ENCODE measurements at regions not wholly inside any gene's neighbourhood (a gene's known extent, or its start where the extent isn't known, plus 50 kb on each side); places are given as distances from the start of the nearest gene placed in this dataset.
"Not testable (repeated sequence)": the region's sequence is repeated elsewhere in the genome, so short reads cannot be mapped to it uniquely, and the experiment has no call there.

- ATAC-seq (ENCODE audit: poor library complexity) (no peak), DNase-seq (no peak)
- no peaks in the 10 kb centered on the region for H3K36me3 Mint-ChIP-seq (ENCODE audit: low read depth)
- Histone ChIP-seq H3K27me3 (ENCODE audit: control insufficient read depth in 1 of 2, insufficient read depth in 2 of 2, low read length in 2 of 2) (no peaks in the 10 kb centered on the region), H3K36me3 (ENCODE audit: insufficient read depth, low read length) (no peaks in the 10 kb centered on the region), H3K4me1 (ENCODE audit: insufficient read depth, low read length) (no peaks in the 10 kb centered on the region), H3K9me3 (ENCODE audit: control insufficient read depth in 1 of 2, insufficient read depth in 1 of 2, low read length in 2 of 2) (no peaks in the 10 kb centered on the region), H3K4me3 (ENCODE audit: low read length) (no peak overlapping the region), H3K27ac (ENCODE audit: low read depth in 1 of 2, low read length in 2 of 2) (no peak overlapping the region)
- peaks cover 3% of the 10 kb centered on the region for H3K9me3 Mint-ChIP-seq
- TF ChIP-seq CTCF (IDR thresholded peaks at IDR 0.05): no peak
- no peak overlapping the region for H3K4me3 Mint-ChIP-seq
- no peaks in the 10 kb centered on the region for H3K27me3 Mint-ChIP-seq
- H3K27ac Mint-ChIP-seq: no peak overlapping the region
- intact Hi-C loops (cut with DNase I, micrococcal nuclease): no loop called here
- H3K4me1 Mint-ChIP-seq (ENCODE audit: low read depth): no peaks in the 10 kb centered on the region
- ChIA-PET POLR2A (interaction anchor here (0.5 kb wide), 1 partner anchor 424 kb away, joined by 3 read pairs; no protein-coding TSS in a partner anchor), CTCF (no interaction called here)
These were observed 58.3 kb upstream of the KCNH1 start for GRCh38 chr1:211192227-211192626.

- H3K36me3 ChIP-seq (ENCODE audit: insufficient read depth, low read length); DNase-seq; H3K4me3 ChIP-seq (ENCODE audit: low read length); H3K4me3 Mint-ChIP-seq; ATAC-seq (ENCODE audit: poor library complexity); CTCF ChIA-PET; H3K36me3 Mint-ChIP-seq (ENCODE audit: low read depth); H3K4me1 ChIP-seq (ENCODE audit: insufficient read depth, low read length); H3K27ac Mint-ChIP-seq; H3K27me3 Mint-ChIP-seq; POLR2A ChIA-PET; intact Hi-C loops (cut with DNase I, micrococcal nuclease); H3K27ac ChIP-seq (ENCODE audit: low read depth in 1 of 2, low read length in 2 of 2); H3K9me3 Mint-ChIP-seq; H3K27me3 ChIP-seq (ENCODE audit: control insufficient read depth in 1 of 2, insufficient read depth in 2 of 2, low read length in 2 of 2); H3K9me3 ChIP-seq (ENCODE audit: control insufficient read depth in 1 of 2, insufficient read depth in 1 of 2, low read length in 2 of 2); H3K4me1 Mint-ChIP-seq (ENCODE audit: low read depth): not testable (repeated sequence)
These were observed 54.8 kb upstream of the KCNH1 start for GRCh38 chr1:211188721-211189120.

- Histone ChIP-seq H3K27me3 (ENCODE audit: control insufficient read depth in 1 of 2, insufficient read depth in 2 of 2, low read length in 2 of 2) (no peaks in the 10 kb centered on the region), H3K36me3 (ENCODE audit: insufficient read depth, low read length) (no peaks in the 10 kb centered on the region), H3K27ac (ENCODE audit: low read depth in 1 of 2, low read length in 2 of 2) (no peak overlapping the region), H3K4me1 (ENCODE audit: insufficient read depth, low read length) (no peaks in the 10 kb centered on the region), H3K9me3 (ENCODE audit: control insufficient read depth in 1 of 2, insufficient read depth in 1 of 2, low read length in 2 of 2) (no peaks in the 10 kb centered on the region), H3K4me3 (ENCODE audit: low read length) (no peak overlapping the region)
- ATAC-seq (ENCODE audit: poor library complexity) (no peak), DNase-seq (no peak)
- H3K27me3 Mint-ChIP-seq: peaks cover 14% of the 10 kb centered on the region
- CTCF ChIA-PET: no interaction called here
- intact Hi-C loops (cut with DNase I, micrococcal nuclease): no loop called here
- no peak for TF ChIP-seq CTCF (IDR thresholded peaks at IDR 0.05)
- H3K9me3 Mint-ChIP-seq: no peaks in the 10 kb centered on the region
- POLR2A ChIA-PET: no interaction called here
- no peaks in the 10 kb centered on the region for H3K4me1 Mint-ChIP-seq (ENCODE audit: low read depth)
- no peaks in the 10 kb centered on the region for H3K36me3 Mint-ChIP-seq (ENCODE audit: low read depth)
- no peak overlapping the region for H3K27ac Mint-ChIP-seq
- H3K4me3 Mint-ChIP-seq: no peak overlapping the region
These were observed 49.9 kb upstream of the KCNH1 start for GRCh38 chr1:211183747-211184313.

Measured in CD4-positive, alpha-beta T cell (primary cell).